OCI-LY3 (cell line): ENCODE measurements at regions not wholly inside any gene's neighbourhood (a gene's known extent, or its start where the extent isn't known, plus 50 kb on each side); places are given as distances from the start of the nearest gene placed in this dataset.

Experiments used
- CTCF ChIP-seq: fragments of 200-600, 300-600 bp; sonication (generic); IDR thresholded peaks from 2 replicates; pipeline ENCODE4 v1.5.1; 2014; ENCODE audit warnings: antibody characterized with exemption, low read length, low read depth
- EZH2phosphoT487 ChIP-seq: fragments of 200-600 bp; shearing (Covaris generic); IDR thresholded peaks from 2 replicates; pipeline ENCODE4 v1.6.1; 2018; ENCODE audit warnings: antibody characterized with exemption, mixed run types, low read depth

- no peak for TF ChIP-seq CTCF
- TF ChIP-seq EZH2phosphoT487, result no peak
Observed at GRCh38 chr6:82739303-82739702, 326.3 kb downstream of the UBE3D start.
